PC-3 (cell line): ENCODE measurements at regions not wholly inside any gene's neighbourhood (a gene's known extent, or its start where the extent isn't known, plus 50 kb on each side); places are given as distances from the start of the nearest gene placed in this dataset.

ENCODE experiments used
- CTCF ChIP-seq: fragments of 300-600 bp; sonication (generic); conservative IDR thresholded peaks from 2 replicates; pipeline ENCODE4 v1.5.1; 2017; ENCODE audit warnings: antibody characterized with exemption, low read depth, mild to moderate bottlenecking, low read length
- EZH2 ChIP-seq: fragments of 300-600 bp; sonication (generic); IDR thresholded peaks from one replicate; pipeline ENCODE4 v1.6.1; 2017; ENCODE audit warnings: antibody characterized with exemption, mild to moderate bottlenecking, low read length; ENCODE audit not compliant: unreplicated experiment

- no peak for TF ChIP-seq CTCF
- no peak for TF ChIP-seq EZH2
Observed at GRCh38 chr10:42997151-42997848, 79.6 kb upstream of the RET start.
